ENCODE measurements at regions not wholly inside any gene's neighbourhood (a gene's known extent, or its start where the extent isn't known, plus 50 kb on each side); places are given as distances from the start of the nearest gene placed in this dataset.

DNA sequence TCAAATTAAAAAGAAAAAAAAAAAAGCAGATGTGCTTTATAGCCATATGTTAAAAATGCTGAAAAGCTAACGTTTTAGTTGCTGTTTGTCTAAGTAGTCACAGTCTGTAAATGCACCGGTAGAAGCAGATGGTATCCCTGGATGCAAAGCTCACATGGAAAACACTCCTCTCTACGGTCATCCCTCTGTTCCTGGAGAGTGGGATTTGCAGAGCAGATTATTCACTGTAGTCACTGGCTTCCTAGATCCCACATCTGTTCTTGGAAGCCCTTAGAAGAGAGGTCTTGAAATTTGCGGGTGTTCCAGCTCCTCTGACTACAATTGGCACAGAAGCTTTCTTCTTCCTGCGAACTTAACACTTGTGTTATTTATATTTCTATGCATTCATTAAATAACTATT, 186.6 kb downstream of the PMP22 start:
- TF ChIP-seq, protein P1, sequence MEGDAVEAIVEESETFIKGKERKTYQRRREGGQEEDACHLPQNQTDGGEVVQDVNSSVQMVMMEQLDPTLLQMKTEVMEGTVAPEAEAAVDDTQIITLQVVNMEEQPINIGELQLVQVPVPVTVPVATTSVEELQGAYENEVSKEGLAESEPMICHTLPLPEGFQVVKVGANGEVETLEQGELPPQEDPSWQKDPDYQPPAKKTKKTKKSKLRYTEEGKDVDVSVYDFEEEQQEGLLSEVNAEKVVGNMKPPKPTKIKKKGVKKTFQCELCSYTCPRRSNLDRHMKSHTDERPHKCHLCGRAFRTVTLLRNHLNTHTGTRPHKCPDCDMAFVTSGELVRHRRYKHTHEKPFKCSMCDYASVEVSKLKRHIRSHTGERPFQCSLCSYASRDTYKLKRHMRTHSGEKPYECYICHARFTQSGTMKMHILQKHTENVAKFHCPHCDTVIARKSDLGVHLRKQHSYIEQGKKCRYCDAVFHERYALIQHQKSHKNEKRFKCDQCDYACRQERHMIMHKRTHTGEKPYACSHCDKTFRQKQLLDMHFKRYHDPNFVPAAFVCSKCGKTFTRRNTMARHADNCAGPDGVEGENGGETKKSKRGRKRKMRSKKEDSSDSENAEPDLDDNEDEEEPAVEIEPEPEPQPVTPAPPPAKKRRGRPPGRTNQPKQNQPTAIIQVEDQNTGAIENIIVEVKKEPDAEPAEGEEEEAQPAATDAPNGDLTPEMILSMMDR (IDR thresholded peaks at IDR 0.05; ENCODE audit: low read depth, low read length): no peak
- no peak overlapping the region for H3K27ac ChIP-seq
- H3K36me3 ChIP-seq: no peaks in the 10 kb centered on the region
- no peak overlapping the region for H3K4me3 ChIP-seq (ENCODE audit: low read depth, low read length)
- no peaks in the 10 kb centered on the region for H3K9me3 ChIP-seq (ENCODE audit: severe bottlenecking)
- no peaks in the 10 kb centered on the region for H3K27me3 ChIP-seq (ENCODE audit: insufficient read depth, low read depth, severe bottlenecking)
- DNase-seq: no peak

DNA sequence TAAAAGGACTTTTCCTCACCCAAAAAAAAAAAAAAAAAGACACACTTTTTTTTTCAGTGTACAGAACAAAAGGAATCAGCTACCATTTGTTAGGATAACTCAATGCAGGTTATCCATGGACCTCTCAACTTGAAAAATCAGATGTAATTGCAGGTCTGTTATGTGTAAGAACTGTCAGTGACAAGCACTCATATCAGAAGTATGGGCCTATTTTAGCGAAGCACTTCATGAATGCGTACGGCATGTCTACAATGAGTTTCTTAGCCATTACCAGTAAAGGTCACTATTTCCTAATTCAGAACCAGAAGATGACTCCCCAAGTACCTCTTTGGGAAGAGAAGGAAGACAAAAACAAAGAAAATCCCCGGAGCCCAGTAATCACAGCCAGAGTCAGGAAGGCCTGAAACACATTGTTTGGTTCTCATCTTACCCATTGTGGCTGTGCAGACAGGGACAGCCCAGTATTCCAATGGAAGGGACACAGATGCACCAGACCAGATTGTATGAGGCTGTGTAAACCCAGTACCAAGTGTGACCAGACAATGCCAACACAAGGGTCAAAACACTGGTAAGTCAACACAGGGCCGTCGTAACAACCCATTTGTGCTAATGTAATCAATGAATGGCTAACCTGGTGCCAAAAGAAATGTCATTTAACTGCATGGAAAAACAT, 188.0 kb downstream of the PMP22 start:
- TF ChIP-seq, protein P1 (IDR thresholded peaks at IDR 0.05; ENCODE audit: low read depth, low read length): no peak
- Histone ChIP-seq H3K9me3 (ENCODE audit: severe bottlenecking) (no peaks in the 10 kb centered on the region), H3K27me3 (ENCODE audit: insufficient read depth, low read depth, severe bottlenecking) (no peaks in the 10 kb centered on the region), H3K27ac (no peak overlapping the region), H3K36me3 (no peaks in the 10 kb centered on the region), H3K4me3 (ENCODE audit: low read depth, low read length) (no peak overlapping the region)
- no peak for DNase-seq

DNA sequence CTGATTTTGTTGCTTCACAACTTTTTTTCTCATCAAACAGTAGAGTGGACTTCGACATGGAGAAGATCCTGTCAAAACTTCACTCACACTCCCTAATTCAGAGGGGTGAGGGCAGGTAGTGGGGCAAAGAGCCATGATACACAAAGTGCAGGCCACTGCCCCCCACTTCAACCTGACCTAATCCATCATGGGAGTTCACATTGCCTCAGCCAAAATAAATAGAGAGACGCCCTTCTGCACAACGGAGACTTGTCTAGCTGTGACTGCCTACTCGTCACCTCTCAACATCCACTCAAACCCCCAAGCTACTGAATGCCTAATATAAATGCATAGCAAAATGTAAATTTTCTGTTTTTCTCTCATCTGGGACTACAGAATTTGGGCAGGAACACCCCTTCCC, 213.2 kb downstream of the PMP22 start:
- Histone ChIP-seq H3K36me3 (no peaks in the 10 kb centered on the region), H3K4me3 (ENCODE audit: low read depth, low read length) (no peak overlapping the region), H3K9me3 (ENCODE audit: severe bottlenecking) (no peaks in the 10 kb centered on the region), H3K27me3 (ENCODE audit: insufficient read depth, low read depth, severe bottlenecking) (no peaks in the 10 kb centered on the region), H3K27ac (no peak overlapping the region)
- no peak for DNase-seq
- TF ChIP-seq, protein P1 (IDR thresholded peaks at IDR 0.05; ENCODE audit: low read depth, low read length): no peak

DNA sequence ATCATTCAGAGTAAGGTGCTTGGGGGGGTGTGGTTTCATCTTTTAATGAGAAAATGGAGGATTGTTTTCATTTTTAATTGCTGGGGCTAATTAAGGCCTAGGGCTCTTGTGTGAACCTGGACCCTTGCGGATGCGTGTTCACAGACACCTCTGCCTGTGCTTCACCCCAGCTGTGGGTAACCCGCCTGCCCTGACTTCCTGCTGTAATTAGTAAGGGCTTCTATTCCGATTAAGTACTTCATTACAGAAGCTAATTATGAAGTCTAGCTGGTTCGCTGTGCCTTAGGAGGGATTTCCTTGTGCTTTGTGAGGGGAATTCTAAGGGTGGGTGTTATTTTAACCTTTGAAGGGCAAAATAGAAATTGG, 215.3 kb downstream of the PMP22 start:
- DNase-seq: no peak
- Histone ChIP-seq H3K27me3 (ENCODE audit: insufficient read depth, low read depth, severe bottlenecking) (no peaks in the 10 kb centered on the region), H3K36me3 (no peaks in the 10 kb centered on the region), H3K4me3 (ENCODE audit: low read depth, low read length) (no peak overlapping the region), H3K27ac (no peak overlapping the region), H3K9me3 (ENCODE audit: severe bottlenecking) (no peaks in the 10 kb centered on the region)
- TF ChIP-seq, protein P1 (IDR thresholded peaks at IDR 0.05; ENCODE audit: low read depth, low read length): no peak

DNA sequence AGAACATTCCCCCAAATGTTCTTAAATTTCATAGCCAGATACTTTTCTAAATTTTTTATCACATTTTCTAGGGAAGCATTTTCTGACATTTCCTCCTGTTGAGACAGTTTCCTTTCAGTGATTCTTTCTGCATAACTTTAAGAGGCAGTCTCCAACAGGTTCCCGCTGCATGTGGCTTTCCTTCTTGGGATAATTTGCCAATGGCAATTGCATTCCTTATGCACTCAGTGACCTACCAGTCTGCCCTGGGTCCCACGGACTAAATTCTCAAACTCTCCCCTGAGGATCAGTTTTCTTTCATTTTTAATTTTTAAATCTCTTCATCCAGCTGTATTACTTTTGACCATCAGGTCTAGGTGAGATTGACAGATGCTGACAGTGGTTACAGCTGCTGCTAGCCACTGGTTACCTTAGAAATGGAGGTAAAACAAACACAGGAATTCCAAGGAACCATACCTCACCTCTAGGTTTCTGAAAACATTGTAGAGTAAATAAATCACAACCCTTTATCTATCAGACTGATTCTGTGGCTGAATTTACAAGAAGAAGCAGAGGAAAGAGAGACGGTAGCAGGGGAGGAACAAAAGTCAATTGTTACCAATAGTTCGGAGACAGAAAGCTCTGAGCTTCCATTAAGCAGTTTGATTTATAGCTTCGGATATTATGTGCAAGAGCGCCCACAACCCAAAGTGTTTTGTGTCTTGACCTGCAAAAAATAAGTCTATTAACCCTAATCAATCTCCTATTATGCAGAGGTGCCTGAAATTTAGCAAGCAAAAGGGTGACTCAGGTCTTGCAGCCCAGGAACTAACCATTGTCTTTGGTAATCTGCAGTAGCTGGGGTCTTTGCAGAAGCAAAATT, 216.0 kb downstream of the PMP22 start:
- TF ChIP-seq, protein P1 (IDR thresholded peaks at IDR 0.05; ENCODE audit: low read depth, low read length): no peak
- no peaks in the 10 kb centered on the region for H3K27me3 ChIP-seq (ENCODE audit: insufficient read depth, low read depth, severe bottlenecking)
- H3K9me3 ChIP-seq (ENCODE audit: severe bottlenecking): no peaks in the 10 kb centered on the region

More for the DNA sequence above, 216.0 kb downstream of the PMP22 start:
- no peak for DNase-seq
- Histone ChIP-seq H3K27ac (no peak overlapping the region), H3K4me3 (ENCODE audit: low read depth, low read length) (no peak overlapping the region), H3K36me3 (no peaks in the 10 kb centered on the region)

All from WERI-Rb-1 (cell line).